ENCODE measurements at regions not wholly inside any gene's neighbourhood (a gene's known extent, or its start where the extent isn't known, plus 50 kb on each side); places are given as distances from the start of the nearest gene placed in this dataset.

DNA sequence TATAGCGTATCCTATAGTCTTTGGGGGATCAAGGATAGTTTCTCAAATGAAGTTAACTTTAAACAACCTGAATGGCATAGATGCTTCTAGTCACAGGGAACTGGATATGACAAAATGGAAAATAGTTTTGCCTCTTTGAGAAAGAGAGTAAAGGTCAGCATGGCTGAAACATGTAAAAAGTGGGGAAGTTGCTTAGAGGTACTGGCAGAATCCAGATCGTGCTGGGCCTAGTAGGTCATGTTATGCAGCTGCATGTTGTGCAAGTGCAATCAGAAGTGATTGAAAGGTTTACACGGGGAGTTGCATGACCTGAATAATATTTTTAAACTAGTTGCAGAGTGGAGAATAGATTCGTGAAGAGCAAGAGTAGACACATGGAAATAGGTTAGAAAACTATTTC, 201.1 kb upstream of the HDAC9 start:
- no peaks in the 10 kb centered on the region for H3K36me3 ChIP-seq (ENCODE audit: control insufficient read depth in 1 of 2, insufficient read depth in 2 of 2, low read length in 2 of 2)
- no peak for DNase-seq (ENCODE audit: low read depth, low spot score)

More for the DNA sequence above, 201.1 kb upstream of the HDAC9 start:
- H4K20me1 ChIP-seq (ENCODE audit: insufficient read depth), result no peaks in the 10 kb centered on the region
- CTCF ChIA-PET, result no interaction called here
- POLR2A ChIA-PET, result no interaction called here
- no peak overlapping the region for H3K4me2 ChIP-seq (ENCODE audit: low read length)
- no peaks in the 10 kb centered on the region for H3K9me3 ChIP-seq (ENCODE audit: control insufficient read depth in 1 of 2, insufficient read depth in 1 of 2, low read depth in 1 of 2, low read length in 2 of 2)
- TF ChIP-seq FOSL1 (IDR thresholded peaks at IDR 0.05; ENCODE audit: low read depth) (no peak), CBX3 (IDR thresholded peaks at IDR 0.05; ENCODE audit: low read depth) (no peak), SP1 (IDR thresholded peaks at IDR 0.05; ENCODE audit: low read depth) (no peak), CEBPB (IDR thresholded peaks at IDR 0.05; ENCODE audit: low read depth) (no peak), EZH2 (IDR thresholded peaks at IDR 0.05) (no peak), RAD21 (IDR thresholded peaks at IDR 0.05; ENCODE audit: low read depth) (no peak), SIN3A (IDR thresholded peaks at IDR 0.05; ENCODE audit: low read depth) (no peak), ZBTB33 (IDR thresholded peaks at IDR 0.05; ENCODE audit: extremely low read depth, insufficient replicate concordance, low read length) (no peak), ATF3 (IDR thresholded peaks at IDR 0.05) (no peak), ZFX (IDR thresholded peaks at IDR 0.05) (no peak), YY1 (IDR thresholded peaks at IDR 0.05; ENCODE audit: extremely low read depth, insufficient replicate concordance, low read depth, low read length) (no peak), TCF7L2 (IDR thresholded peaks at IDR 0.05; ENCODE audit: borderline replicate concordance, extremely low read depth, insufficient read depth, insufficient read length) (no peak), SRF (IDR thresholded peaks at IDR 0.05; ENCODE audit: low read depth) (no peak), POLR2AphosphoS5 (IDR thresholded peaks at IDR 0.05; ENCODE audit: low read depth, low read length) (no peak), POLR2A (IDR thresholded peaks at IDR 0.05; ENCODE audit: borderline replicate concordance, extremely low read depth, insufficient read depth, insufficient read length) (no peak), ELF1 (IDR thresholded peaks at IDR 0.05; ENCODE audit: borderline replicate concordance, low read depth) (no peak)
- TF ChIP-seq, protein P1, sequence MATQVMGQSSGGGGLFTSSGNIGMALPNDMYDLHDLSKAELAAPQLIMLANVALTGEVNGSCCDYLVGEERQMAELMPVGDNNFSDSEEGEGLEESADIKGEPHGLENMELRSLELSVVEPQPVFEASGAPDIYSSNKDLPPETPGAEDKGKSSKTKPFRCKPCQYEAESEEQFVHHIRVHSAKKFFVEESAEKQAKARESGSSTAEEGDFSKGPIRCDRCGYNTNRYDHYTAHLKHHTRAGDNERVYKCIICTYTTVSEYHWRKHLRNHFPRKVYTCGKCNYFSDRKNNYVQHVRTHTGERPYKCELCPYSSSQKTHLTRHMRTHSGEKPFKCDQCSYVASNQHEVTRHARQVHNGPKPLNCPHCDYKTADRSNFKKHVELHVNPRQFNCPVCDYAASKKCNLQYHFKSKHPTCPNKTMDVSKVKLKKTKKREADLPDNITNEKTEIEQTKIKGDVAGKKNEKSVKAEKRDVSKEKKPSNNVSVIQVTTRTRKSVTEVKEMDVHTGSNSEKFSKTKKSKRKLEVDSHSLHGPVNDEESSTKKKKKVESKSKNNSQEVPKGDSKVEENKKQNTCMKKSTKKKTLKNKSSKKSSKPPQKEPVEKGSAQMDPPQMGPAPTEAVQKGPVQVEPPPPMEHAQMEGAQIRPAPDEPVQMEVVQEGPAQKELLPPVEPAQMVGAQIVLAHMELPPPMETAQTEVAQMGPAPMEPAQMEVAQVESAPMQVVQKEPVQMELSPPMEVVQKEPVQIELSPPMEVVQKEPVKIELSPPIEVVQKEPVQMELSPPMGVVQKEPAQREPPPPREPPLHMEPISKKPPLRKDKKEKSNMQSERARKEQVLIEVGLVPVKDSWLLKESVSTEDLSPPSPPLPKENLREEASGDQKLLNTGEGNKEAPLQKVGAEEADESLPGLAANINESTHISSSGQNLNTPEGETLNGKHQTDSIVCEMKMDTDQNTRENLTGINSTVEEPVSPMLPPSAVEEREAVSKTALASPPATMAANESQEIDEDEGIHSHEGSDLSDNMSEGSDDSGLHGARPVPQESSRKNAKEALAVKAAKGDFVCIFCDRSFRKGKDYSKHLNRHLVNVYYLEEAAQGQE (IDR thresholded peaks at IDR 0.05; ENCODE audit: low read depth), result no peak
- no TSS peak for BruUV-seq (replicated peaks)
- no peak overlapping the region for H2AFZ ChIP-seq (ENCODE audit: low read depth, low read length, poor library complexity, severe bottlenecking)
- RAD21 ChIA-PET (ENCODE audit: low non-redundant PET in 1 of 2, low total read pairs in 2 of 2, uncharacterized antibody in 2 of 2, unreplicated experiment in 2 of 2), result no interaction called here
- H3K27ac ChIP-seq (ENCODE audit: low read depth, low read length), result no peak overlapping the region
- no peak overlapping the region for H3K4me3 ChIP-seq (replicated peaks in 1 of 2; ENCODE audit: low read depth in 1 of 2, low read length in 2 of 2)
- intact Hi-C loops (cut with micrococcal nuclease), result no loop called here
- H3K4me1 ChIP-seq (ENCODE audit: control insufficient read depth in 1 of 2, insufficient read depth in 2 of 2, low read length in 2 of 2), result no peaks in the 10 kb centered on the region
- no peaks in the 10 kb centered on the region for H3K27me3 ChIP-seq (ENCODE audit: insufficient read depth, low read length)
- no peaks in the 10 kb centered on the region for H3K9me2 ChIP-seq (ENCODE audit: insufficient read depth)
- no peaks in the 10 kb centered on the region for H3K79me2 ChIP-seq (ENCODE audit: insufficient read depth, low read length)
- ATAC-seq, result no peak
- H3K9ac ChIP-seq (ENCODE audit: low read length), result no peak overlapping the region
